GM19238 (cell line): ENCODE measurements at regions not wholly inside any gene's neighbourhood (a gene's known extent, or its start where the extent isn't known, plus 50 kb on each side); places are given as distances from the start of the nearest gene placed in this dataset.

Source experiments
- DNase-seq: peaks from one replicate; pipeline ENCODE4 v3.0.0; 2011; ENCODE audit warnings: low spot score; ENCODE audit not compliant: insufficient read length

DNA sequence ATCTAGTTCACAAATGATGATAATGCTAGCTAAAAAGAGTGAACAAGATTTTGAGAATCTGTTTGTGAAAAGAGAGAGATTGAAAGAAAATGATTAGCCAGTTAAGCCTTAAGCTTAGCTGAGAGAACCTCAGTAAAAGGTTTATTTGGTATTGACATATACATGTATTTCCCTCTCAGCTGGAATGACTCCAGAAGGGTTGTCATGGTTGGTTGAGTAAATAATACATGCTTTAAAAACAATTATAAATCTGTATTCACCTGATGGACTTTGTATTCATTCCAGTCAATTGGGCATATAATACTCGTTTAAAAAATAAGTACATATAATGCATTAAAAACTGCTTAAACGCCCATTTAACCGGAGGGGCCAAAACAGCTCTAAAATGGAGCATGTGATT lies 181.4 kb downstream of the GRB14 start:
- no peak for DNase-seq

- DNase-seq: no peak
Observed at GRCh38 chr2:164439235-164439634, 182.0 kb downstream of the GRB14 start.

DNA sequence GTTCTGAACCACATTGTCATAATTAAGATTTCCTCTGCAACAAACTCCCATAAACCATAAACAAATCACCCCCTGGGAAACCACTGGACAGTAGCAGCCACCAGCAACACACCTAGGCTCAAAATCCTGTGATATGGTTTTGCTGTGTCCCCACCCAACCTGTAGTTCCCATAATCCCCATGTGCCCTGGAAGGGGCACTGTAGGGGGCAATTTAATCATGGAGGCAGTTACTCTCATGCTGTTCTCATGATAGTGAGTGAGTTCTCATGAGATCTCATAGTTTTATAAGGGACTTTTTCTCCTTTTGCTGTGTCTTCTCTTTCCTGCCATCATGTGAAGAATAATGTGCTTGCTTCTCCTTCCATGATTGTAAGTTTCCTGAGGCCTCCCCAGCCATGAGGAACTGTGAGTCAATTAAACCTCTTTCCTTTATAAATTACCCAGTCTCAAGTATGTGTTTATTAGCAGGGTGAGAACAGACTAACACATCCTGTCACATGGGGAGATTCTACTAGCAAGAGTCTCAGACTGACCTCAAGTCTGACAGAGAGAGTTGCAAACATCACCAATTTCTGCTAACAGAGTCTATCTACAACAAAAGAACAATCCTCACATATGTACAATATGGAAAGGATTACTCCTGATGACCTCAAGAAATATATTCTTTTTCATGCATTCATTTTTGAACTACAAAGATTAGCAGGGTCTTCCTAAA lies 182.6 kb downstream of the GRB14 start:
- no peak for DNase-seq

- DNase-seq: no peak
Observed at GRCh38 chr2:164436131-164436530, 185.2 kb downstream of the GRB14 start.

DNA sequence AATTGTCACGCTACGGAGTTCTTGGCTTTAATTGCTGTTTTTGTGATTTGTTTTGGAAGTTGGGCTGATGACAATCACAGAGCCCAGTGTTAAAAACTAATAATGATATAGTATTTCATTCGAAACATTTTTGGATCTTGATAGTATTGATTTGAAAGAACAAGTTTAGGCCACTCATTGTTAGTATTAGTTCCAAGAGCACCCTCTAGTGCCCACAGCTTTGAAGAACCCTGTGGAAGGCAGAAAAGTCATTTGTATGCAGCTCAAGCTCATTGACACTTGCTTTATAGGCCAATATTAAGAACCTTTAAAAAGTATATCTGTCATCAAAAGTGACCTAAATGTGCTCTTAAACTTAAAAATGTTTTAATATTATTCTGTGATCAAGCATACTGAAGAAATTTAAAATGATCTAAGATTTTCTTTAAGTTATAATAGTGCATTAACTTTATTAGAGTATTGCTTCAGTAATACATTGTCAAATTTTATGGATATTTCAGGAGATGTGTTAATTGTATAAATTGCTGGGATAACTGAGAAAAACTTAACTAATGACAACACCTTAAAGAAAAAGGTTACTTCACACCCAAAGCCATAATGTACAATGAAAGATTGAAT lies 191.0 kb downstream of the GRB14 start:
- no peak for DNase-seq

GRCh38 chr2:164429354-164429753 lies 191.9 kb downstream of the GRB14 start:
- DNase-seq: no peak

DNA sequence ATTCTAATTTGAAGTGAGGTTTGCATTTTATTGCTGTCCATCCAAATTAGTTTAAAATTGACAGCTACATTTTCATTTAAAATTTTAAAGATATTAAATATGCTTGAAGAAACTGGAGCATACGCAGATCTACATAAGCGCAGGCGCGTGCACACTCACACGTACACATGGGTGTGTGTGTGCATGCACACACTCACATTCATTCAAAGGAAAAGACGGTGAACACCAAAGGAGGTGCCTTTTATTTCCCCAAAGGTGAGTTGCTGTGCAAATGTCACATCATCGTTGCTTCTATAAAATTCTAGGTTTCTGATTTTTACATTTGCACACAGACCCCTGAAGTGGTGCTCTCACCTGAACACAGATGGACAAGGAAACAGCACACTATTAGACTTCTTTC lies 194.2 kb downstream of the GRB14 start:
- DNase-seq: no peak

DNA sequence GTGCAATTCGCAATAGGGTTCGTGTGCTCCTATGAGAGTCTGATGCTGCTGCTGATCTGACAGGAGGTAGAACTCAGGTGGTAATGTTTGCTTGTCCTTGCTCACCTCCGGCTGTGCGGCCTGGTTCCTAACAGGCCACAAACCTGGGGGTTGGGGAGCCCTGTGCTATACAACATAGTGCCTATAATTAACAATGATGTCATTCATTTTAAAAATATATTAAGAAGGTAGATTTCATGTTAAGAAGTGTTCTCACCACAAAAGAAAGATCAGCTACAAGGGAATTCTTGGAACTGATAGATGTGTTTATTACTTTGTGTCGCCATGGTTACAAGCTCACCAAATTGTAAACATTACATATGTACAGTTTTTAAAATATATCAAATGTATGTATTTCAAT lies 200.5 kb downstream of the GRB14 start:
- DNase-seq: no peak

DNA sequence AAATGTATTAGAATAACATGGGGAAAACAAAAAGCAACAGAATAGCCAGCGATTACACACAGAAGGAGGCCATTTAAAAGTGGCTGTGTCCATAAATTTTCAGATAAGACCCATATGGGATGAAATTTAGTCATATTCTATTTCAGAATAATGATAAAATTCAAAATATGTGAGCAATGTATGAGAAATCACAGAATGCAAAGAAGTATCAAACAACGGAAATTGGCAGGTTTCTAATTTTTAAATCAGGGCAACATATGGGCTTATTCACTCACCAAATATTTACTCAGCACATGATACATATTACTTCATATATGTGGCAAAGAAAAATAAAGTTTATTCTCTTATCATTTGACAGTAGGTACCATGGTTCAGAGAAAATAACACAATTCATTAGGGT lies 208.5 kb downstream of the GRB14 start:
- no peak for DNase-seq

- DNase-seq: no peak
Observed at GRCh38 chr2:164389411-164389810, 231.9 kb downstream of the GRB14 start.

- DNase-seq: no peak
Observed at GRCh38 chr2:164388511-164388910, 232.8 kb downstream of the GRB14 start.

GRCh38 chr2:164386231-164386630 lies 235.1 kb downstream of the GRB14 start:
- DNase-seq: no peak

GRCh38 chr2:164384434-164384833 lies 236.8 kb downstream of the GRB14 start:
- DNase-seq: no peak

GRCh38 chr2:164371916-164372315 lies 249.4 kb downstream of the GRB14 start:
- DNase-seq: no peak

DNA sequence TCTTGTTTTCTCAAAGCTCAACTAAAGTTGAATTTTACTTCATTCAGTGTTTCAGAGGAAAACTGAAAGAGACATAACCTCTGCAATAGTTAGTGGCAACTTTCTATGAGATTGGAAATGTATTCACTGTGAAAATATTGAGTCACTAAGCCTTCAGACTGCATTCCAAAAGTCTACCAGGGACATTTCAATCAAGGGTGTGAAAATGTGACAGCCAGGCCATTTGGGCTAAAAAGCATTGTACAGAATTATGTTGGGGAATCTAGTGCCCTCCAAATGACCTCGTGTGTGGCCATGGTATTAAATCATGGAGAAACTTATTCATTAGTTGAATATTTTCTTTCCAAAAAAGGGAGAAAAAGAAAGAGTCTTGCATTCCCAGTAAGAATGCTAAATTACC lies 251.9 kb downstream of the GRB14 start:
- DNase-seq: no peak

- DNase-seq: no peak
Observed at GRCh38 chr2:164368896-164369295, 252.4 kb downstream of the GRB14 start.

- no peak for DNase-seq
Observed at GRCh38 chr2:164363646-164364045, 257.6 kb downstream of the GRB14 start.

DNA sequence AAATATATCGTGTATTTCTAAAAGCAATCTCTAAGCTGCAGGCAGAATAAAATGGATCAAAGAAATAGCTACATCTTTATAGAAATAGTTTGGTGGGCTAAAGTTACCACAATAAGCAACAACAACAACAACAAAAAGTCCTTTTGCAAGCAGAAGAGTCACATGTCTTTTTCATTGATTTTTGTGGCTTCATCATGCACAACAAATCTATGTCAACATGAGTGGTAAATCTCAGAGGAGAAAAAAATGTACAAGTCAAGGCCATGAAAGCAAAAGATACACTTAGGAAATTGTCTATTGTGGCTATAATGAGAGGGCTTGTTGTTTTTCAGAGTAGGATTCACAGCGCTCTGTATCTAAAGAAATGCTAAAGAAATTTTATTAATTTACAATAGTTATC lies 269.7 kb downstream of the GRB14 start:
- no peak for DNase-seq

DNA sequence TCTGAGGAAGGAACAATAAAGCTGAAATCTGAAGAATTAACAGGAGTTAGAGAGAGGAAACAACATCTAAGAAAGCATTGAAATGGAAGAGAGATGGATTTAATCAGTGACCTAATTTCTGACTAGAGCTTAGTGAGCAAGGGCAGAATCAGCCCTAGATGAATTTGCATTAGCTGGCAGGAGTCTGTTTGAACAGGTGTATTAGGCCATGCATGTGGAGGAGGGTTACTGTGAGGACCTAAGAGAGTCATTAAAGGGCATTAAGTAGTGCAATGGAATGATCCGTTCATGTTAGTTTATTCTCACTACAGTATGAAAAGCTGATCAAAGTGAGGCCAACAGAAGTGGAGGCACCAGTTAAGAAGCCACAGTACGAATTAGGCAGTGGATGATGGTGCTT lies 285.3 kb downstream of the GRB14 start:
- DNase-seq: no peak

GRCh38 chr2:164335128-164335527 lies 286.2 kb downstream of the GRB14 start:
- DNase-seq: no peak

GRCh38 chr2:164328310-164328709 lies 293.0 kb downstream of the GRB14 start:
- no peak for DNase-seq

DNA sequence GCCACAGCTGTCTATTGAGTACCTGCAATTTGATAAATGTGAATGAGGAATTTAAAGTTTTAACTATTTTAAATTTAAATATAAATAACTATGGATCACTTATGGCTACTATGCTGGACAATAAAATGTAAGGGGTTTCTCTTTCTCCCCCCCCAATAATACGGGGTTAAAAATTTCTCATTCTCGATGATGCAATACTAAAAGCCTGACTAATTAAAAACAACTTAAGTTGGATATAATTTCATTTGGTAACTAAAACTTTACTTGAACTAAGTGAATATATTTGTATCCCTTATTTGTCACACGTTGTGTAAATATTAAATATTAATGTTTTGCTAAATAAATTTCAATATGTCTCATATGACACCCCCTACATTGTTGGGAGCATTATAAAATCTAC lies 297.3 kb downstream of the GRB14 start:
- no peak for DNase-seq

DNA sequence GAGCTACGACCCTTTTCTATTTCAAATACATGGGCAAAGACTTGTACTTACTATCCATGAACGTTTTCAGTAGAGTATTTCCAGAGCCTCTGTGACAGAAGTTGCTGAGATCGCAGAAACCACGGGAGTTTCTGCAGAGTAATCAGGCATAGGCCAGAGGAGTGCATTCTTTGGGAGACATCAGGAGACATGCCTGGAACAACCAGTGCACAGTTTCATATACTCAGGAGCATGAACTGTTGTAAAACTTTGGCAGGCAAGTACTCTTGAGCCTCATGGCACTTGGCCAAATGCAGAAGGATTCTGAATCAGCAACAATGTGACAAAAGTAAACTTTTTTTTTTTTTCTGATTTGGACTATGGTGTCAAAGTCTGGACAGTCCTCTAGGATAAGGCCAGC lies 307.1 kb downstream of the GRB14 start:
- no peak for DNase-seq
